Suprapubic skin (tissue), 4 donors: ENCODE measurements at regions not wholly inside any gene's neighbourhood (a gene's known extent, or its start where the extent isn't known, plus 50 kb on each side); places are given as distances from the start of the nearest gene placed in this dataset.
"Not testable (repeated sequence)": the region's sequence is repeated elsewhere in the genome, so short reads cannot be mapped to it uniquely, and the experiment has no call there.

Experiments
- DNase-seq, 2 donors: peaks; one replicate each; pipeline ENCODE4 v3.0.0-alpha.2; 2019; ENCODE audit warnings: low spot score in 2 of 2
- H3K27ac ChIP-seq: fragments of 200-600 bp; sonication (generic); one replicate; pipeline ENCODE4 v1.5.1; 2019
- H3K27me3 ChIP-seq: fragments of 200-600 bp; sonication (generic); one replicate; pipeline ENCODE4 v1.5.1; 2019
- H3K36me3 ChIP-seq: fragments of 200-600 bp; sonication (generic); one replicate; pipeline ENCODE4 v1.5.1; 2019
- H3K4me1 ChIP-seq: fragments of 200-600 bp; sonication (generic); one replicate; pipeline ENCODE4 v1.5.1; 2019
- H3K4me3 ChIP-seq: fragments of 200-600 bp; sonication (generic); one replicate; pipeline ENCODE4 v1.5.1; 2019; ENCODE audit warnings: mild to moderate bottlenecking
- H3K9me3 ChIP-seq: fragments of 200-600 bp; sonication (generic); one replicate; pipeline ENCODE4 v1.5.1; 2019
- EP300 ChIP-seq: sonication (generic); formaldehyde crosslinking; IDR thresholded peaks from one replicate; pipeline ENCODE4 v1.6.1; 2017; ENCODE audit warnings: antibody characterized with exemption
- POLR2A ChIP-seq, 2 donors: fragments of 450-650 bp; IDR thresholded peaks; one replicate each; pipeline ENCODE4 v1.6.1; 2017; ENCODE audit warnings: antibody characterized with exemption in 2 of 2, mild to moderate bottlenecking in 2 of 2, moderate library complexity in 2 of 2
- POLR2AphosphoS5 ChIP-seq, 3 donors: sonication (generic); formaldehyde crosslinking; IDR thresholded peaks; one replicate each; pipeline ENCODE4 v1.6.1; 2017; ENCODE audit warnings: antibody characterized with exemption in 3 of 3
- WGBS: methylation state at CpG from one replicate; pipeline ENCODE4 v1.1.5; 2018; 5-methylcytosine and 5-hydroxymethylcytosine counted together
- TF ChIP-seq, protein P1 (sequence below), 2 donors: fragments of 200-600 bp in 1 of 2; fragments of 450-650 bp in 1 of 2; sonication (generic) in 1 of 2; IDR thresholded peaks; one replicate each; pipeline ENCODE4 v1.5.1; 2016 to 2019; ENCODE audit warnings: antibody characterized with exemption in 2 of 2, mild to moderate bottlenecking in 1 of 2, moderate library complexity in 1 of 2

DNA sequence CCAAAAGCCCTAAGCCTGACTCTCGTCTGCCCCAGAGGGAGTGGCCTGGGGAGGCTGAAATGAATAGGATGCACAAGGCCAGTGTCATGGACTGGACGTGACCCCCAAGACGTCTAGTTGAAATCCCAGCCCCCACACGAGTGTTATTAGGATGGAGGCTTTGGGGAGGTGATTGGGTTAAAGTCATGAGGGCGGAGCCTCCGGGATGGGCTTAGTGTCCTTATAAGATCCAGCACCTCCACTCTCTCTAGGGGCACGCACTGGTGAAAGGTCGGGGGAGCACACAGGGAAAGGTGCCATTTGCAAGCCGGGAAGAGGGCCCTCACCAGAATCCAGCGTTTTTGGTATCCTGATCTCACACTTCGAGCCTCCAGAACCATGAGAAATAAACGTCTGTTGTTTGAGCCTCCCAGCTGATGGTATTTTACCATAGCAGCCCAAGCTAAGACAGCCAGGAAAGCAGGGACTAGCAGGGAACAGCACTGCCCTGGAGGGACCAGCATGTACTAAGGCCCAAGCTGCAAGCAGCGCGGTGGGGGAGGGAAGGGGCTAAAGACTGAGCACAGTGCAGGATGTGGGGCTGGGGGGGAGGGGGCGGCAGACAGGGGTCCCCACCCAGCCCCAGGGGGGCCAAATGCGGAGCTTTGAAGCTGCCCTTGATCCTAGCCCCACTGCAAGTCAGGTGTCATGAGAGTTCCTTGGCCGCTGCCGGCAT is 78.3 kb upstream of the NCOR2 start:
- no peak for DNase-seq
- H3K4me3 ChIP-seq, result no peak overlapping the region
- WGBS, result 83% methylated on average over 16 of the region's 18 CpGs

DNA sequence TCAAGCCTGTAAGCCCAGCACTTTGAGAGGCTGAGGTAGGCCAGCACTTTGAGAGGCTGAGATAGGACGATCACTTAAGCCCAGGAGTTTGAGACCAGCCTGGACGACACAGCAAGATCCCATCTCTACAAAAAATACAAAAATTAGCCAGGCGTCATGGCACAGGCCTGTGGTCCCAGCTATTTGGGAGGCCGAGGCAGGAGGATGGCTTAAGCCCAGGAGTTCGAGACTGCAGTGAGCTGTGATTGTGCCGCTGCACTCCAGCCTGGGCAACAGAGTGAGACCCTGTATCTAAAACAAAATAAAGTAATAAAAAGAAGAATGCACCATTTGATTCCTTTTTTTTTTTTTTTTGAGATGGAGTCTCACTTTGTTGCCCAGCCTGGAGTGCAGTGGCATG is 76.4 kb upstream of the NCOR2 start:
- 90% methylated on average over 6 of the region's 6 CpGs for WGBS
- not testable (repeated sequence) for H3K27ac ChIP-seq, H3K4me3 ChIP-seq, DNase-seq, H3K27me3 ChIP-seq, H3K36me3 ChIP-seq, H3K9me3 ChIP-seq
- peaks cover 10% of the 10 kb centered on the region for H3K4me1 ChIP-seq

More for the DNA sequence above, 78.3 kb upstream of the NCOR2 start:
- Histone ChIP-seq H3K9me3 (peaks cover 4% of the 10 kb centered on the region), H3K27me3 (no peaks in the 10 kb centered on the region), H3K36me3 (no peaks in the 10 kb centered on the region), H3K27ac (no peak overlapping the region), H3K4me1 (no peaks in the 10 kb centered on the region)
- TF ChIP-seq, protein P1, sequence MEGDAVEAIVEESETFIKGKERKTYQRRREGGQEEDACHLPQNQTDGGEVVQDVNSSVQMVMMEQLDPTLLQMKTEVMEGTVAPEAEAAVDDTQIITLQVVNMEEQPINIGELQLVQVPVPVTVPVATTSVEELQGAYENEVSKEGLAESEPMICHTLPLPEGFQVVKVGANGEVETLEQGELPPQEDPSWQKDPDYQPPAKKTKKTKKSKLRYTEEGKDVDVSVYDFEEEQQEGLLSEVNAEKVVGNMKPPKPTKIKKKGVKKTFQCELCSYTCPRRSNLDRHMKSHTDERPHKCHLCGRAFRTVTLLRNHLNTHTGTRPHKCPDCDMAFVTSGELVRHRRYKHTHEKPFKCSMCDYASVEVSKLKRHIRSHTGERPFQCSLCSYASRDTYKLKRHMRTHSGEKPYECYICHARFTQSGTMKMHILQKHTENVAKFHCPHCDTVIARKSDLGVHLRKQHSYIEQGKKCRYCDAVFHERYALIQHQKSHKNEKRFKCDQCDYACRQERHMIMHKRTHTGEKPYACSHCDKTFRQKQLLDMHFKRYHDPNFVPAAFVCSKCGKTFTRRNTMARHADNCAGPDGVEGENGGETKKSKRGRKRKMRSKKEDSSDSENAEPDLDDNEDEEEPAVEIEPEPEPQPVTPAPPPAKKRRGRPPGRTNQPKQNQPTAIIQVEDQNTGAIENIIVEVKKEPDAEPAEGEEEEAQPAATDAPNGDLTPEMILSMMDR (IDR thresholded peaks at IDR 0.05), result no peak
- no peak for TF ChIP-seq POLR2AphosphoS5 (IDR thresholded peaks at IDR 0.05)
- no peak for TF ChIP-seq EP300
- no peak for TF ChIP-seq POLR2A (IDR thresholded peaks at IDR 0.05)

DNA sequence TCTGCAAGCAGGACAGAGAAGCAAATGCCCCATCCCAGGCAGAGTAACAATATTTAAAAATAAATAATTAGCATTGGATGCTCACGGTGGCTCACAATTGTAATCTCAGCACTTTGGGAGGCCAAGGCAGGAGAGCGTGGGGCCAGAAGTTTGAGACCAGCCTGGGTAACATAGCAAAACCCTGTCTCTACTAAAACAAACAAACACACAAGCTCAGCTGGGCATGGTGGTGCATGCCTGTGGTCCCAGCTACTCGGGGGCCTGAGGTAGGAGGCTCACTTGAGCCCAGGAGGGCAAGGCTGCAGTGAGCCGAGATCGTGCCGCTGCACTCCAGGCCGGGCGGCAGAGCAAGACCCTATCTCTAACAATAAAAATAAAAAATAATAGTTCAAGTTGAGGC is 74.7 kb upstream of the NCOR2 start:
- no peak for DNase-seq
- Histone ChIP-seq H3K9me3 (no peaks in the 10 kb centered on the region), H3K27ac (no peak overlapping the region), H3K4me1 (peaks cover 10% of the 10 kb centered on the region), H3K27me3 (no peaks in the 10 kb centered on the region), H3K36me3 (no peaks in the 10 kb centered on the region), H3K4me3 (no peak overlapping the region)
- WGBS, result 95% methylated on average over 8 of the region's 8 CpGs
- TF ChIP-seq, protein P1 (IDR thresholded peaks at IDR 0.05), result no peak
- no peak for TF ChIP-seq POLR2AphosphoS5 (IDR thresholded peaks at IDR 0.05)
- TF ChIP-seq POLR2A (IDR thresholded peaks at IDR 0.05), result no peak
- TF ChIP-seq EP300, result no peak

DNA sequence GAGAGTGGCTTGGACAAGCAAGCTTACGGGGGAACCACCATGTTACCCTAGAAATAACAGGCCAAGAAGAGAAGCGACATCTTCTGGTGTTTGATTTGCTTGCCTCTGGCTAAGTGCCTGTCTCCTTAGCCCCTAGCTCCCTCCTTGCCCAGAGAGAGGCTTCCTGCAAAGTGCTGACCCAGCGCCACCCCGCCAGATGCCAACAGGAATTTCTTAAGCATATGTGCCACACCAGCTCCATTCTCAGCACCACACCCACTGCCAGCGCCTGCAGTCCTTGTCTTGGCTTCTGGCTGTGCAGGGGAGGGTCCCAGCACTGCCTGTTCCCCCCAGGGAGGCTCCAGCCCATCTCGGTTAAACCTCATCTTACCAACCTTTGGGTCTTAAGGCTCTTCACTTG is 74.2 kb upstream of the NCOR2 start:
- Histone ChIP-seq H3K9me3 (no peaks in the 10 kb centered on the region), H3K4me1 (peaks cover 14% of the 10 kb centered on the region), H3K4me3 (no peak overlapping the region), H3K36me3 (no peaks in the 10 kb centered on the region), H3K27ac (no peak overlapping the region), H3K27me3 (no peaks in the 10 kb centered on the region)
- no peak for TF ChIP-seq POLR2A (IDR thresholded peaks at IDR 0.05)
- TF ChIP-seq EP300, result no peak
- TF ChIP-seq, protein P1 (IDR thresholded peaks at IDR 0.05), result no peak
- no peak for TF ChIP-seq POLR2AphosphoS5 (IDR thresholded peaks at IDR 0.05)
- DNase-seq, result no peak
- WGBS, result 63% methylated on average over 6 of the region's 6 CpGs

DNA sequence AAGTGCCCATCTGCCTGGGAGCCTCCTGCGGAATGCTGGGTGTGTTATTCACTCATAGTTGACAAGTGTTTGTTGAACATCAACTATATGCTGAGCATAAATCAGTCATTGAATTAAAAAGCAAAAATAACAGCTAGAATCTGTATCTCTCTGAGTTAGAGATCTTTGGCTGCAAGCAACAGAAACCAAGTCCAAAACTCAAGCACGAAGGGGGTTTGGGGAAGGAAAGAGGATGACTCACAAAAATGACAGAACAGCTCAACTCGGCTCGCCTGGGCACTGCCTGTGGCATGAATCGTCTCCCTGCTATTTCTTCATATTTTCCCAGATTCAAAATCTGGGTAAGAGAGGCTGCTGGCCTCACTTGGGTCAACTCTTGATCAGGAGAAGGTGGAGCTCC is 72.6 kb upstream of the NCOR2 start:
- Histone ChIP-seq H3K27ac (no peak overlapping the region), H3K36me3 (no peaks in the 10 kb centered on the region), H3K9me3 (no peaks in the 10 kb centered on the region), H3K4me3 (no peak overlapping the region), H3K4me1 (peaks cover 17% of the 10 kb centered on the region), H3K27me3 (no peaks in the 10 kb centered on the region)
- 25% methylated on average over 5 of the region's 5 CpGs for WGBS
- no peak for TF ChIP-seq POLR2A (IDR thresholded peaks at IDR 0.05)
- TF ChIP-seq POLR2AphosphoS5 (IDR thresholded peaks at IDR 0.05), result no peak
- TF ChIP-seq, protein P1 (IDR thresholded peaks at IDR 0.05), result no peak
- no peak for TF ChIP-seq EP300
- DNase-seq, result no peak
